ENCODE measurements at regions not wholly inside any gene's neighbourhood (a gene's known extent, or its start where the extent isn't known, plus 50 kb on each side); places are given as distances from the start of the nearest gene placed in this dataset.
"Not testable (repeated sequence)": the region's sequence is repeated elsewhere in the genome, so short reads cannot be mapped to it uniquely, and the experiment has no call there.

DNA sequence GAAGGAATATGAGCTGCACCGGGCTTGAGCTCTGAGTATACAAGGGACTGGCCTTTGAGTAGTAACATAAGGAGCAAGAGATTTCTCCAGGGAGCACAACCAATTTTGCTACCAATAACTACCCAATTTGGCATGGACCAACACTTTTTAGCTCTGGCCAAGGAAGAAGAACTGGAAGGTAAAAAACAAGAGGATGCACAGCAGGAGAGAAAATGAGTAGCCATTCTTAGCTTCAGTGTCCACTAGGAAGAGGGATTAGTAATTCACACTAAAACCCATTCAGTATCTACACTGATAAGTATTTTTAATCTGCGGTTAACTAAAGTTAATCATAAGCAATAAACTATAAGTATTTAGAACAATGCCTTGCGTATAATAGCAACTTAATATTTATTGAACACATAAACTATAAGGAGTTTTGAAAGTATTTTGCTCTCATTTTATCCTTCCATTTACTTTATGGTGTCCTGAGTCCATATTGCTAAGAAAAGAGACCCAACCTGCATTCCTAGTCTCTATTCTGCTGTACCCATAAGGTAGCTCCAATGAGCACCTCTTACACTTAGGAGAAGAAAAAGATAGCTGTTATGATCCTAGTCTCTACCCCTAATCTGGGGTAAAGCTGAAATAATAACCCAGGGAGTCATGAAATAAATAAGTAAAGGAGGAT is 268.9 kb downstream of the IGSF11 start:
- no peak for DNase-seq

DNA sequence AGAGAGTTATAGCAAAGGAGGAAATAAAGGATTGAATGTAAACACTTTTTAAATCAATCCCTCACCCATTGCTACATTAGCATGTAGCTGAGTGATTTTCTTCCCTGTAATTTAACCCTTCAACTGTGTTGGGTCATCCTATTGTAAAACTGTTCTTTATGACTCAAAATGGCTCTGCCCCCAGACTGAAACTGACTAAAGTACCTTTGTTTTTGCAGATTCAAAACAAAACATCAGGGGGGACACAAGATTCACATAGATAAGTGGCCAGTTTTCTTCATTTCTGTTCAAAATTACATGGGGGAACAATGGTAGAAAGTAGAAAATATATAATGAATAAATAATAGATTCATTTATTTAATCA is 268.4 kb downstream of the IGSF11 start:
- no peak for DNase-seq

DNA sequence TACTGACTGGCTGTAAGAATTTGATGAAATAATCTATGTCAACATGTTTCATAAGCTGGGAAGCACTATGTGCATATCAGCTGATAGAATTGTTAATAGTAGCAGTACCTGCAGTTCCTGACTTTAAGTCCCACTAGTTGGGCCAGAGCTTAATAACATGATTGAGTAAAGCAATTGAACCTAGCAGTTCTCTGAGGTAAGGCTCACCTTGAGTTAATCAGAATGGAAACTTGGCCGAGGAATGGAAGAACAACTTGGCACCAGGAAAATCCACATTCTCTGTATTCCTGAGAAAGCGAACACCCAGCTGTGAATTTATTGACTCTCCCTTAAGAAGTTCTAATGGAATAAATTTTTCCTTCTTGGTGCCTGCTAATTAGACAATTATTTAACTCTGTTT is 262.6 kb downstream of the IGSF11 start:
- DNase-seq: no peak

DNA sequence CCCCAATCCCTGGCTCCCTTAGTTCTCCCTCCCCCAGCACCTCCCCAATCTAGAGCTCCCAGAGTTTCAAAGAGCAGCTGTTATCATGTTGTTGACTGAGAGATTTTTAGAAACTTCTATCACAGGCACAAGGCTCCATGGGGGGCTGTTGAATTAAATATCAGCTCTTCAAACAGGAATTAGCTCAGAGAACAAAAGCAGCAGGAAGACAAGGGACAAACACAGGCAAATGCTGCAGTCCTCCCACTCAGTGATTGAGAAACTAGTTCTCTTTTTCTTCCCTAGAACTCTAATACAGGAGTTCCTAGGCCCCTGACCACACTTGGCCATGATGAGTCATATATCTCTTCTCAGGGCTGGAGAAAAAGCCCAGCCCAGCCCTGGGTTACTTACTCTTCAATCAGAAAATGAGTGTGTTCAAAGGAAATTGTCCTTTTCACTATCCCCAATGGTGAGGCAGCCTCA is 262.1 kb downstream of the IGSF11 start:
- no peak for DNase-seq

DNA sequence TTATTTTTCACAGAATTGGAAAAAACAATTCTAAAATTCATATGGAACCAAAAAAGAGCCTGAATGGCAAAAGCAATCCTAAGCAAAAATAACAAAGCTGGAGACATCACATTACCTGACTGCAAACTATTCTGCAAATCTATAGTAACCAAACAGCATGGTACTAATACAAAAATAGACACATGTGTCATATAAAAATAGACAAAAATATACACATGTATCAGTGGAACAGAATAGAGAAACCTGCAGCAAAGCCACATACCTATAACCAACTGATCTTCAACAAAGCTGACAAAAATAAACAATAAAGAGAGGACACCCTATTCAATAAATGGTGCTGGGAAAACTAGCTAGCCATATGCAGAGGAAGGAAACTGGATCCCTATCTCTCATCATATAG is 259.6 kb downstream of the IGSF11 start:
- no peak for DNase-seq

DNA sequence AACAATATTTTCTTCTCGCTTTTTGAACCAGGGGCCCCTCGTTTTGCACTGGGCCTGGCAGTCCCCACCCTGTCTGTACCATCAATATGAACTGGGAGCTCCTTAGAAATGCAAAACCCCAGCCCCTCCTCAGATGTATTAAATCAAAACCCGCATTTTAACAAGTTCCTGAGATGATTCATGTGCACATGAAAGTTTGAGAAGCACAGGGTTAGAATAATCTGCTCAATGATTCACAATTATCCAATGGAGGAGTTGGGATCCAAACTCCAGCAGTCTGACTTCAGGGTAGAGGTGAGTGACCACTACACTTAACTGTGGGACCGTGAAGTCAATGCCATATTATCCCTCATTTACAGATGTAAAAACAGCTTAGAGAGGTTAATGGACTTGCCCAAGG is 256.4 kb downstream of the IGSF11 start:
- no peak for DNase-seq

DNA sequence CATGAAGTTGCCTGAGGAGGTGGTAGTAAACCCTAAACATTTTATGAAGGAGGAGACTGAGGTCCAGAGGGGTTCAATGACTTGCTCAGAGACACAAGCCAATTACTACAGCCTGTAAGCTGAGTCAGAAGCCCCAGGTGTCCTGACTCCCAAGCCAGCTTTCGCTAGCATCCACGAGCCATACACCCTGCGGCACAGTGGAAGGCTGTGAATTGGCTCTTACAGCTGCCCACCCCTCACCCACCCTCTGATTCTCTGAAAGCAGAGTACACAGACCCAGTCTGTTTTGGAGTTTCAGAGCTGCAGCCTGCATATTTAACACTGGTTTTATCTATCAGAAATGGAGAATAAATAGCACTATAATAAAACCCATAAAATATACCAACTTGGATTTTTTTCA is 253.4 kb downstream of the IGSF11 start:
- no peak for DNase-seq

DNA sequence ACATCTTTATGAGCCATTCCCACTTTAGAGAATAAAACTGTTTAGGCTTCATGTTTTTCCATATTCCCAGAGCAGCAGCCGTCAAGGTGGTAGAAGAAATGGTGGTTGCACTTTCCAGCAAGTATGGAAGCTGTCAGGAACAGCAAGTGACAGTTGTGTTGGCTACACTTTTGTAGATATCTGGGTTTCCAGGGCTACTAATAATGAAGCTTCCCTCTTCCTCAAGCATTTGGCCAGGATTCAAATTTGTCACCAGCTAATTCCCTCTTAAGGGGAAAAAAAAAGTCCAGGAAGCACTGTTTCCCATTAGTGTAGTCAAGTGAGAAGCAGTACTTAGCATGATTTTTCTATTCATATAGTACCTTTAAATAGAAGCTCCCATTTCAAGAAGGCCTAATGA is 252.8 kb downstream of the IGSF11 start:
- DNase-seq: no peak

DNA sequence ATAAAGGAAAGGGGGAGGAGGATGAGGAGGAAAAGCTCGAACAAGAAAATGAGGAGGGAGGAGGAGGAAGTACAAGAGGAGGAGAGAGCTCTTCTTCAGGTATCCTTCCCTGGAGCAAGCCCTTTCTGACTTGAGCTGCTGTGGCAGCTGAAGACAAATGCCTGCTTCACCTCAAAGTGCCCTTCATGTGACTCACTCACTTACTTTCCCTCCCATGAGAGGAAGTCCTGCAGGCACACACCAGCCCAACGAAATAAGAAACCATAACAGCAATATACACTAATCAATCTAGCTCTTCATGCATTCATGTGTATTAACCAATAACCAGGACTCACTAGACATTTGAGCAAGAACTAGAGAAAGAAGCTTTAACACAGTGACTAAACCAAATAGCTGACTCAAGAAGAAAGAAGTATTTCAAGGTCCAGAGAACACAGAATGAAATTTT is 251.9 kb downstream of the IGSF11 start:
- no peak for DNase-seq

DNA sequence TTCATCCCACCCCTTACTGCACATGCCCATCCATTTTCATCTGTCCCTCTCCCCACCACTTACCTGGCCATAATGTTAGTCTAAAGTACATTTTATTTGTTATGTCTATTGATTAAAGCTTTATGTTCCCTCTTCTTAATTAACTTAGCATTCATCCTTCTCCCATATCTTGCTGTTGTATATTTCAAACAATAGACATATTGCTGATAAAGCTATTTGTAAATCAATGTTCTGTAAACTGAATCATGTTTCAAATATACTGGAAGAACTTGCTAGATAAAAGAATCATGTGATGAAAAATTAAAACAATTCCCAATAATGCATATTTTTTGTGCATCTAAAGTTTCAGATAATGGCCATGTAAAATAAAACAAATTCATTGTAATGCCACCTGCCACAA is 249.2 kb downstream of the IGSF11 start:
- DNase-seq: no peak

DNA sequence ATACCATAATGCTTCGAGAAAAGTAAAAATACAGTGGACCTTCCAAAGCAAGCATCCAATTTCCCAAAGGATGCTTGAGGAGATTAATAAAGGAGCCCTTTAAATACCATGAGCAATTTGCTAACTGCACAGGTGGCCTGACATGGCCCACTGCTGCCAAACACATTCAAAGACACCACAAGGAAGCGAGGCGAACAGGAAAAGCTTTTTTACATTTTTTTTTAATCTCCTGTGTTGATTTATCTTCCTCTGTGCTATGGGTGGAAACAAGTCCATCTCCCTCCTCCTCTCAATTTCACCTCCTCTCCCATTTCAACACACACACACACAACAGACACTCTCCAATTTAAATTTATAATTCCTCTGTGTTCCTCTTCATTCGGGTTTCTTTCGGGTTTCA is 243.4 kb downstream of the IGSF11 start:
- no peak for DNase-seq

DNA sequence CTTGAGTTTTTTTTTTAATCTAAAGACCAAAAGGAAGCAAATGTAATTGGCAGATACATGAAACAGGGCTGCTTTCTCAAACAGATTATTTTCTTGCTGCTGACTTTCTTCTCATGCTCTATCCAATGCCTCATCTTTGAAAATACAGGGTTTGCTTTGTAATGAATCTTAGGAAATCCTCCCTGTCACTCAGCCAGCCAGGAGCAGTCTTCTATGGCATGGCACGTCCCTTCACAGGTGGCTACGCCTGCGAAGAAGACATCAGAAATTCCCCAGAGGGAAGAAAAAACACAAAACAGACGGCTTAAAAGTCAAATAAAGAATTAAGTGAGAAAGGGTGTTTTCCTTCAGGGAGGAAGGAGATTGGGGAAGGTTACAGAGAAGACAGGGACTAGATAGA is 242.5 kb downstream of the IGSF11 start:
- DNase-seq: no peak

DNA sequence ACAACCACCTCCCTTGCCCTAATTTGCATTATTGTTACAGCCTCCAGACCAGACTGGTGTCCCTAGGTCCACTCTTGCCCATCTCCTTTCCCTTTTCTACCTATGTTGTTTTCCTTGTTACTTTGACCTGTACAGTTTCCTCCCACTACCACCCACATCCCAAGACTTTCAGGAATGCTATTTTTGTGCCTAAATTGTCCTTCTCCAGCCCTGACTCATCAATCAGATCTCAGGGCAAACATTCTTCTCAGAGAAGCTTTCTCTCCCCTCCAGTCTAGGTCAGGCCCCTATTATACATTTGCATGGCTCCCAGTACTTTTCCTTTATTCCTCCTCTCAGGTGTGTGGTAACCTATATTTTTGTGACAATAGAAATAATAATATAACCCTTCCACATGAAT is 241.5 kb downstream of the IGSF11 start:
- no peak for DNase-seq

DNA sequence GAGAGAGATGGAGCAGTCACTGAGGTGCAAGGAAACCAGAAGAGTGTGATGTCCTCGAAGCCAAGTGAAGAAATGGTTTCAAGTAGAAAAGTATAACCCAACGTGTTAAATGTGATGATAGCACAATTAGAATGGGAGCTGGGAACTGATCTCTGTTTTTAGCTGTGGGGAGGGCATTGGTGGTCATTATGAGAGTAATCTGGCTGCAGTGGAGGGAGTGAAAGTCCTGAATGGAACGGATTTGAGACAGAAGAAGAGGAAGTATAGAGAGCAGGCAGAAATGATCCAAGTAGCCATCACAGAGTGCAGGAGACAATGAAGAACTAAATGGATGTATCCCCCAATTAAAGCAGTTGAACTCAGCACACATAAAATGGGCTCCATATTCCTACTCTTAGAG is 235.3 kb downstream of the IGSF11 start:
- no peak for DNase-seq

DNA sequence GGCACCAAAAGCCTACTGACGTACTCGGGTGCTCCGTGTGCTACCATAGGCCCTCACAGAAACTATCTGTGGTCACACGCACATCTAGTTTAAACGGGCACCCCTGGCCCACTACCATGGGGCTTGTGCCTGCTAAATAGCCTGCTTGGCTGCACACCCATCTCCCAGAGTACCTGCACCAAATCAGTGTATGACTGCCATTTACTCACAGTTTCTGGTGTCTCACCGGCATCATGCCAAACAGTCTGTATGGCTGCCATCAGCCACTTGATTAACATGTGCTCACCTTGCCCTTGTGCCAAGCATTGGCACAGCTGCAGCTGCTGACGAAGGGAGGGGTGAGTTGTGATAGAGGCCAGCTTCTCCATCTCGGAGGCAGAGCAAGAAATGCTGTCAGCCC is 232.7 kb downstream of the IGSF11 start:
- DNase-seq: no peak

DNA sequence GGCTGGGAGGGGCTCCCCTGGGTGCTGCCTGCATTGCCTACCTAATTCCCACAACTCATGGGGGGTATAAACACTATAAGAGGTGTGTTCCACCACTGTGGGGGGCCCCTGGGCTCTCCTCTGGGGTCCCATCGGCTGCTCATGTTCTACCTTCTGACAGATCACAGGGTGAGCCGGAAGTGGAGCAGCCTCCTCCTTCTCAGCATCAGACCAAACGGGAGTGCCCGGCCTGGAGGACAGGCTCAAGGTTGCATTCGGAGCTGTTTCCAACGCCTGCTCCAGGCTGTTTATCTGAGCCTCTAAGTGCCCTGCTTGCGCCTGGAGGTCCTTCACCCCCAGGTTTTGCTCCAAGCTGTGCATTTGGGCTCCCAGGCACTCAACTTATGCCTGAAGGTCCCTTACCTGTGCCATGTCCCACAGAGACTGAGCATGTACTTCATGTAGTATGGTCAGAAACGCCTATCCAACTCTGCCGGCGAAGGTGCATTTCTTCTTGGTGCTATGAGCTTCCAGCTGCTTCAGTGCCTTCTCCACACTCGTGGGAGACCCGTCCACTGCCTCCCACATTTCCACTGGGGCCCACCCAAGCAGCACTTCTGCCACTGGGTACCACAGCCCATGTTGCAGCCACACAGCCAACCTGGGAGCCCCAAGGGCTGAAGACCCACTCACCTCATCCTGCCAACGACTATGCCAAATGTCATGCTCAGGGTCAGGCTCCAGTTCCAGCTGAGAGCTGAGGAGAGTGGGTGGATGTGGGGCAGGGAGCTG is 232.1 kb downstream of the IGSF11 start:
- DNase-seq: no peak

DNA sequence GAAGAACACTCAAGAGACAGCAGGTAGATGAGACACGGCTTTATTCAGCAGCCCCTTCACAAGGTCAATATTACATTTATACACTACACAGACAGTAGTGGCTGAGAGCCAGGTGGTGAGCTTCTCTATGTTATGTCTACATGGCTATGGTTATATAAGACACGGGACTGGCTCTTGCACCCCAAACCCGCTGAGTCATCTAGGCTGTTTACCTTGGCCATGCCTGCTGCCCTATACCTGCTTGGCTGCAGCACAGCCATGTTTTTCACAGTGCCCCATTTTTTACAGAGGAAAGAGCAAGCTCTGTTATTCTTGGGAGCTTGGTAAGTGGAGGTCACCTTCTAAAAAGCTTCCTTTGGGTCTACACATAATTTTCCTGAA is 231.6 kb downstream of the IGSF11 start:
- no peak for DNase-seq

DNA sequence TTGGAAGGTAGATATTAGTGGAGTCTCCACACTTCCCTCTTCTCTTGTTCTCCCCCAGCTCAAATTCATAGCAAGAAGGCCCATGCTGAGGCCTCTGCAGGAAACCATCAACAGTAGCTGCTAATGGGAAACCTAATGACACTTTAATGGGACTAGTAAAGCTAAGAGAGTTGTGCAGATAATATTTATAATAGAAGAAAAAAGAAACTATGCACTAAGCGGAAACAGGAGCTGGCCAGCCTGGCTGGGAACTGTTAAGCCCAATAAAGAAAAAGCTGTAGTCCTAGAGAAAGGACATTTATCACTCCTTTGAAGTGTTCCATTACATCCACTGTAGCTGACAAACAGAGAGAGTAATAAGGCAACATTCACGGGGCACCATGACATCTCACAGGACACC is 229.6 kb downstream of the IGSF11 start:
- DNase-seq: no peak

DNA sequence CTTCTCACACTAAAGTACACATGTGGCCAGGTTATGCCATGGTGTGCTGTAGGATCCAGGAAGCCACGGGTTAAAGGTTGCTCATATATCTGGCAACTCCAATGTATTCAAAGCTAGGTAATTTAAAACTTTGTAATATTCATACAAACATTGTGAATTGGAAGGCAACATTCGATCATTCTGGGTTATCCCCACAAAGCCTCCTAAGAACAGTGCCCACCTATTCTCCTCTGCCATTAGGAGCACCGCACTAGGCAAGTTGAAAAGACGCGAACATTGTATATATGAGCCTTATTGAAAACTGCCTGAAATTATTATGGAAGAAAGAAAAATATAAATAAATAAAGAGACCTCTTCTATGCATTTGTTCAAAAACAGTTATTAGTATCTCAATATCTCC is 228.2 kb downstream of the IGSF11 start:
- DNase-seq: no peak

DNA sequence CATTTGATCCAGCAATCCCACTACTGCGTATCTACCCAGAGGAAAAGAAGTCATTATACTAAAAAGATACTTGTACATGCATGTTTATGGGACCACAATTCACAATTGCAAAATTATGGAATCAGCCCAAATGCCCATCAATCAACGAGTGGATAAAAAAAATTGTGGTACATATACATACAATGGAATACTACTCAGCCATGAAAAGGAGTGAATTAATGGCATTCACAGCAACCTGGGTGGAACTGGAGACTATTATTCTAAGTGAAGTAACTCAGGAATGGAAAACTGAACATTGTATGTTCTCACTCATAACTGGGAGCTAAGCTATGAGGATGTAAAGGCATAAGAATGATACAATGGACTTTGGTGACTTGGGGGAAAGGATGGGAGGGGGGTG is 227.3 kb downstream of the IGSF11 start:
- DNase-seq: not testable (repeated sequence)

DNA sequence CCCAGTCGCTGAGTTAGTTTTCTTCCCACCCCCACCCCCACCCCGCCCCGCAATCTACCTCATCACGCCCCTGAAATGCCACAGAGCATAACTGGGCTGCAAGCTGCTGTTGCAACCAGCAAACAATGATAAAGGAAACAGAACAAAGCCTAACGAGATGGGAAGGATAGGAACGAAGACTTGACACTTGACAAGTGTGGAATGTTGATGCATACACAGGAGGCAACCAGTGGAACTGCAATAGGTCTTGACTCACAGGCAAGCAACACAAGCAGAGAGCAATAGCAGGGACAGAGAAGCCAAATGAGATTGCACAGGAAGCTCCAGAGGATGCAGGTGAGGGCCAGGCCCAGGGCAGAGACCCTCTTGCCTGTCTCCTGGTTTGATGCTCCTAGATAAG is 225.9 kb downstream of the IGSF11 start:
- DNase-seq: no peak

DNA sequence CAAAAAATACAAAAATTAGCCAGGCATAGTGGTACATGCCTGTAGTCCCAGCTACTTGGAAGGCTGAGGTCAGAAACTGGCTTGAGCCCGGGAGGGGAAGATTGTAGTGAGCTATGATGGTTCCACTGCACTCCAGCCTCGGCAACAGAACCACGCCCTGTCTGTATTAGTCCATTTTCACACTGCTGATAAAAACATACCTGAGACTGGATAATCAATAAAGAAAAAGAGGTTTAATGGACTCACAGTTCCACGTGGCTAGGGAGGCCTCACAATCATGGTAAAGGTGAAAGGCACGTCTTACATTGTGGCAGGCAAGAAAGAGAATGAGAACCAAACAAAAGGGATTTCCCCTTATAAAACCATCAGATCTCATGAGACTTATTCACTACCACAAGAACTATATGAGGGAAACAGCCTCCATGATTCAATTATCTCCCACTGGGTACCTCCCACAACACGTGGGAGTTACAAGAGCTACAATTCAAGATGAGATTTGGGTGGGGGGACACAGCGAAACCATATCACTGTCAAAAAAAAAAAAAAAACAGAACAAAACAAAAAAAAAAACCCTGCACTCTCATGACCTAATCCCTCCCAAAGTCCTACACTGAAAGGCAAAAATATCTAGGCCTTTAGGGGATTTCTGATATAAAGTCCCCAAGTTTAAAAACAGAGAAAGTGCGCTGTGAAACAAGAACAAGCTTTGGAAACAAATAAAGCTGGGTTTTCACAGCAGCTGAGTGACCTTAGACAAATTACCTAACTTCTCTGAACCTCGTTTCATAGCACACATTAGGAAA is 224.7 kb downstream of the IGSF11 start:
- no peak for DNase-seq

DNA sequence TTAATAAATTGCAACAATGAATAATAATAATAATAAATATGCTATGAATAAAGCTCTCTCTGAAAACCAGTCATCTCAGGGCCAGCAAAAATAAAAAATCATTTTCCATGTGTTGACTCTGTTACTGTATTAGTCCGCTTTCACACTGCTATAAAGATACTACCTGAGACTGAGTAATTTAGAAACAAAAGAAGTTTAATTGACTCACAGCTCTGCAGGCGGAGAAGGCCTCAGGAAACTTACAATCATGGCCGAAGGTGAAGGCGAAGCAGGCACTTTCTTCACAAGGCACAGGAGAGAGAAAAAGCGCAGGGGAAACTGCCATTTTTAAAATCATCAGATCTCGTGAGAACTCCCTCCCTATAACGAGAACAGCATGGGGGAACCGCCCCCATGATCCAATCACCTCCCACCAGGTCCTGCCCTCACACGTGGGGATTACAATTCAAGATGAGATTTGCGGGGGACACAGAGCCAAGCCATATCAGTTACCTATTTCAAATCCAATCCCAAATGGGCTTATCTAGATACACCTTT is 224.1 kb downstream of the IGSF11 start:
- no peak for DNase-seq

Data from CD4-positive, alpha-beta T cell treated with Interferon gamma for 1 hour (primary cell).